ENCODE measurements at regions not wholly inside any gene's neighbourhood (a gene's known extent, or its start where the extent isn't known, plus 50 kb on each side); places are given as distances from the start of the nearest gene placed in this dataset.

DNA sequence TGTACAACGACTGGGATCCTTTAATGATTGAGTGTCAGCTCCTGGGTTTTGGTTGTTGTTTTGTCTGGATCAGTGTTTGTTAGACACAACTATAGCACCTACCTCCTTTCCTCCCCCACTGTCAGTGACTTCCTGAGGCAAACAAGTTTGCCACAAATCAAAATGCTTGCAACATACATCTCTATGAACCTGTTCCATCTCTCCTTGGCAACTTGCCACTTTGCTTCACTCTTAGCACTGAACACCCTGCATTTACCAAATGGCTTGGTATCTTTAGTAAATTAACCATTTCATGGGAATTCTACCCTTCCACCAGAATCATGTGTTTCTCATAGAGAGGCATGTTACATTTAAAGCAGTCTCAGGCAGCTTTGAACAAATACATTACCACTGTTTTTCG, 301.1 kb upstream of the TANK start:
- no peak for DNase-seq (ENCODE audit: low read depth in 4 of 4, low spot score in 3 of 4)

DNA sequence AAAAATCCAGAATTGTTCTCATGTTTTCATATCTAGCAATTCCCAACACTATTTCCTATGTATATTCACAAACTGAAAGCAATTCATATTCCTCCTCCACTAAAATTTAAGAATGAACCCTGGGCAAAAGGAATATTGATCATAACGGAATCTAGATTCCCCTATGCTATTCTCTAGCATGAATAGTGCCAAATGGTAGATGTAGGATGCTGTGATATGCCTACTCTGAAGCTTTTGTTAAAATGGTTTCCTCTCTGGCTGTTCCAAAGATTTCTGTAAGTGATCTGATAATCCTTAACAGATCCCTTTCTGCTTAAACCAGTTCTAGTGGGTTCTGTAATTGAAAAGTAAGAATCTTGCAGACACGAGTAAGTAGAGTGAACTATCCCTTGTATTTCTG, 298.0 kb upstream of the TANK start:
- DNase-seq (ENCODE audit: low read depth in 4 of 4, low spot score in 3 of 4) = no peak

DNA sequence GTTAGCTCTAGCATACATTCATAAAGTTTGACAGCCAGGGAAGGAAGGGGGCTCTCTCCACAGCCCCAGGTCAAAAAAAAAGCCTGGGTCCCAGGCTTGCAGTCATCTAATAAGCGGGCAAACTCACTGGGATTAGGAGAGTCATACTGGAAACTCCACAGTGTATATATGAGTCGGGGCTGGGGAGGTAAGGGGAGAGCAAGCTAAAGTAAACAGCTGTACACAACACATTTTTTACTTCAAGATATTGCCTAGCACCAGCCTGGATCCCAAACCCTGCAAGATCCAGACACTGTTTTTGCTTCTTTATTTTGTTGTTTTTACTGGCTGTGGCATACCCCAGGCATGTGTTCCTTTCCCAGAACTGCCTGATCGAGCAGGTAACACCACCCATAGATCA, 291.3 kb upstream of the TANK start:
- no peak for DNase-seq (ENCODE audit: low read depth in 4 of 4, low spot score in 3 of 4)

DNA sequence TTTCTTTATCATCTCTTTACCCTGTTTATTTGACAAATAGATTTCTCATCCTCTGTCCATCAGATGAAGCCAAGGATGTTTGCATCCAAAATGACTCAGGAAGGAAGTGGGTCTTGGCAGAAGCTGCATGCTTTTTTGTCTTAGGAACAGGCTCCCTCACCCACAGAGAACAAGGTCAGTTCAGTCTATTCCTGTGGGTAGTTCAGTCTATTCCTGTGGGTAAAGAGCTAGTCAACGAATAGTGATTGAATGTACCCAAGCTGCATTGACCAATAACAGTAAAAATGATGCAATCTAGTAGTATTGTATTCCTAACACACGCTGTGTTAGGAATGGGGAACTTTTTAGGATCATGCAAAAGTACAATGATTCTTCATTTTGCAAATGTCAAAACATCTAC, 290.8 kb upstream of the TANK start:
- DNase-seq (ENCODE audit: low read depth in 4 of 4, low spot score in 3 of 4) = no peak

DNA sequence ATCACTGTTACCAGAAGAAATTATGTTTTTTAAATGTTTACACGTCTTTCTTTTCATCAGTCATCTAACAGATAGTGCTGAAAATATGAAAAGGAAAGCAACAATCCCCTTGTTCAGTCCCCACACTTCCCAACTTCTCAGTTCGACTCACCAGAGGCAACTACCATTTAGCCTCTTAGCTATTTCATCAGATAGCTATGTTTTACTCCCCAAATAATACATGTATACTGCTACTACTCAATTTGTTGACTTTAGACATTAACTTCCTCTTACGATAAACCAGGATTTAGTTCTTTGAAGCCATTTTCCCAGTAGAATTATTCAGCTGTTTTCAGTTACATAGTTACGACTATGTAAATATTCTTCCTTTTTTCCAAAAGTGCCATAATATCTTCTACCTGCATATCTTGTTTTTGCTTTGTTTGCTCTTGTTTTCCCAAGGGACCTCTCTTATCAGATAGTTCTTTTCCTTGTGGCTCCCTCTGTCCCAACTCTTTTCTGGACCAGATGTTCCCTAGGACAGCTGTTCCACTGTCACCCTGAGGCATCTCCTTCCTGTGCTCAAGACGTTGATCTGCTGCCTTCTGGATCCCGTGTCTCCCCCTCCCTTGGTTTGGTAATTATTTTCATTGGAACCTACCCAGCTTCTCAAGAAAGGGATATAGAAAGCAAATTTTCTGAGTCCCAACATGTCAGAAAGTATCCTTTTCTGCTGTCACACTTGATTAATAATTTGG, 289.3 kb upstream of the TANK start:
- peak in 3 of 4 donors; percentile 14 to 35 (median 34) for DNase-seq (ENCODE audit: low read depth in 4 of 4, low spot score in 3 of 4)

DNA sequence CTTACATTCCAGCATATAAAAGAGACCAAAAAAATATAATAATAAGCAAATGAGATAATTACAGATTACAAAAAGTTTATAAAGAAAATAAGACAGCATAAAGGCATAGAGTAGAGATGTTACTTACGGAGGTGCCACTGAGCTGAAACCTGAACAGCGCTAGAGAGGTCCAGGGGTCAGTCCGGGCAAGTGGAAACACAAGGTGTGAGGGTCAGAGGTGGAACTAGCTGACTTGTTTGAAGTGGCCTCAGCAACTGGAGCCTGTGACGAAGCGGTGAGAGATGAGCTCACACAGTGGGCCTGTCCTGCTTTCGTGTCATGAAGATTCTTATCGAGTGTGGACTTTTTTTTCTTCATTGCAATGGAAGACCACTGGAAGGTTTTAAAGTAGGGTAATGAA, 288.3 kb upstream of the TANK start:
- DNase-seq (ENCODE audit: low read depth in 4 of 4, low spot score in 3 of 4) = no peak

DNA sequence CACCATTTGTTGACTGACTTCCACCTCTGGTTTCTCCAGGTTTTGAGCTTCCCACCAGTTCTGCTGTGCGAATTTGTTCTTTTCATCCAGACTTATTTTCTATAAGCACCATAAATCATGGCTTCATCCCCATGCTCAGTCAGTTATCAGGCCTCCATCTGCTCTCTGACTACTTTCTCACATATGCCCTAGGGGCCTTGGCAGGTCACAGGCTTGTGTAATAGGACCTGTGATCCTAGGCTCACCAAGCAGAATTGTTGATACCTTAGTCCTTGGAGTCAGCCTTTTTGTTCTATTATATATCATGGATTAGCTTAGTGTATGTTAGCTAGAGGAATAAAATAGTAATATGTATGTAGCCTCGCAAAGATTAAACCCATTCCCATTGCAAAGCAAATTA, 284.2 kb upstream of the TANK start:
- no peak for DNase-seq (ENCODE audit: low read depth in 4 of 4, low spot score in 3 of 4)

DNA sequence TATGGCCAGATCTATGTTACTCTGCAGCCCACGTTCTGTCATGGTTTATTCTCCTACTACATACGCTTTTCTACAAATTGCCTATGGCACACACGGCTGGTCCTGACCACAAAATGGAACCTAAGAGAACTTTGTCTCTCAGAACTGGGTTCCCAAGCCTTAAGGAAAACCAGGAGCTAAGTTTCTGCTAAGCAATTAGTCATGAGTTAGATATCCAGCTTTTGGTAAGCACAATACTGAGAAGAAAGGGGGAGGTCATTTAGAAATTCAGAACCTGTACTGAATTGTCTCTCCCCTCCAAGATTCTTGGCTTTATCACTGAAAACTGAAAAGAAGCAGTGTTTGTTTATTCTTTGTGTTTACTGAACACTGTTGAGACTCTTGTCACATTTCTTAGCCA, 283.5 kb upstream of the TANK start:
- DNase-seq (ENCODE audit: low read depth in 4 of 4, low spot score in 3 of 4) = no peak

DNA sequence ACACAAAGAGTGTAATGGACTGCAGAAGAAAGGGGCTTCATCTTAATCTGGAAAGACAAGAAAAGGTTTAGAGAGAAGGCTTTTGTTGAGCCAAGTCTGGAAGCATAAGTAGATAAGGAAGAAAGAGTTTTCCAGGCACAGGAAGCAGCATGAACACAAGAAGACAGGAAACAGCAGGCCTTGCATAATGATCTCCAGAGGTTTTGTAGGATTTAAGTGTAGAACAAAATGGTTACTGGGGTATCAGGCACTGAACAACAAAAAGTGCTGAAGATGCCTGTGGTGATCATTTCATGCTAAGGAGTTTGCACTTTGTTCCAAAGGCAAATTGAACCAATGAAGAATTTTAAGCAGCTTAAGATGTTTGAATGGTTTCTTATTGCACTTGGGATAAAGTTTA, 281.6 kb upstream of the TANK start:
- no peak for DNase-seq (ENCODE audit: low read depth in 4 of 4, low spot score in 3 of 4)

DNA sequence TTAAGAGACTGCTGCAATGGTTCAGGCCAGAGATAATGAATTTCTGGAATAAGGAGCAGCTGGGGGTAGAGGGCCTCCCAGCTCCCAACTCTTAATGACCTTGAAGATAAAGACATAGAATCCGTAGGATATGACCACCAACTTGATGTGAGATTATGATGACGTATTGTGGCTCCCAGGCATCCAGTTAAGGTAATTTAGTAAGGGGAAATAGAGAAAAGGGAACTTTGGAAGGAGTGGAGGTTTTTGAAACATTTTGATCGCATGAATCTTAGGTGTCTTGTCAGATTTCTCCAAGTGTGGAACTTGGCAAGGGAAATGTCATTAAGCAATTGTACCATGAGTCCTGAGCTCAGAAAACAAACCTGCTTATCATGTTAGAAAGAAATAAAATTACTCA, 277.3 kb upstream of the TANK start:
- no peak for DNase-seq (ENCODE audit: low read depth in 4 of 4, low spot score in 3 of 4)

DNA sequence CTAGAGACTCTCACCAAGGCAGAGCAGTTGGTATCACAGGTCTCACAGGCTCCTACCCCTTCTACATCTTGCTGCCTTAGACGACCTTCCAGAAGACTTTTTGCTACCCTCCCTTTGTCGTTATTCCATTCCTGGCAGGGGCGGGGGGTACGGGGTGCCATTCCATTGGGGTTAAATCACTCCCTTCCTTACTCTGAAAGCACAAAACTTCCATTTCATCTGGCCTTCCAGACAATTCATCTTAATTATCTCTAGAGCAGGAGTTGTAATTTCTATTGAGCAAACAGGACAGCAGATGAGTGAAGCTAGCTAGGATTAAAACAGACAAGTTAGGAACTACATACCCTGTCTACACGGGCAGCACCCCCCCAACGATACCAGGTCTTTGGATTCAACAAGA, 276.2 kb upstream of the TANK start:
- no peak for DNase-seq (ENCODE audit: low read depth in 4 of 4, low spot score in 3 of 4)

DNA sequence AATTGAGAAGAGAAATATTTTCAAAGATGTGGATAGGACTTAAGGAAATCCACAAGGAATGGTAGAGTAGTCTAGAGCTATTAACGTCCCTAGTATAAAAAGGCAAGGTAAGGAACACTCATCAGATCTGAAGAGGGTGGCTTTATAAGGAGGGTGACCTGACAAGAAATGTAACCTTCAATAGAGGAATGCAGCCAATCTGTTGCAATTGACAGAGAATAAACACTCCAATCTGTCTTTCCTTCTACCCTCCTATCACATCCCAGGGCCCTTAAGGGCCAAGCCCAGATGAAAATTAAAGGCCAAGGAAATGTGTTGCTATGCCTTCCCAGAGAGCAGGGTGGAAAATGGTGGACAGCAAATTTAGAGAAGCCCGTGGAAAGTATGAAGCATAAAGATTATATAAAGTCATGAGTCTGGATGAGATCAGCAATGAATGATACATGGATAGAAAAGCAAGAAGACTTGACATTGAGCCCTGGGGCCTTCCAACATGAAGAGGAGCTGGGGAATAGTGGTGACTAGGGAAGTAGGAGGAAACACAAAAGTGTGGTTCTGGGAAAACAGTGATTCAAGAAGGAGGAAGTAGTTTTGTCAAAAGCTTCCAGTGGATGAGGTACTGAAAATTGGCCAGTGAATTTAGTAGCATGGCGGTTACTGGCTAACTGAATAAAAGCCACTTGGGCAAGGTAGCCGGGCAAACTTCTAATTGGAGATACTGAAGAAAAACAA, 270.6 kb upstream of the TANK start:
- DNase-seq (ENCODE audit: low read depth in 4 of 4, low spot score in 3 of 4) = no peak

DNA sequence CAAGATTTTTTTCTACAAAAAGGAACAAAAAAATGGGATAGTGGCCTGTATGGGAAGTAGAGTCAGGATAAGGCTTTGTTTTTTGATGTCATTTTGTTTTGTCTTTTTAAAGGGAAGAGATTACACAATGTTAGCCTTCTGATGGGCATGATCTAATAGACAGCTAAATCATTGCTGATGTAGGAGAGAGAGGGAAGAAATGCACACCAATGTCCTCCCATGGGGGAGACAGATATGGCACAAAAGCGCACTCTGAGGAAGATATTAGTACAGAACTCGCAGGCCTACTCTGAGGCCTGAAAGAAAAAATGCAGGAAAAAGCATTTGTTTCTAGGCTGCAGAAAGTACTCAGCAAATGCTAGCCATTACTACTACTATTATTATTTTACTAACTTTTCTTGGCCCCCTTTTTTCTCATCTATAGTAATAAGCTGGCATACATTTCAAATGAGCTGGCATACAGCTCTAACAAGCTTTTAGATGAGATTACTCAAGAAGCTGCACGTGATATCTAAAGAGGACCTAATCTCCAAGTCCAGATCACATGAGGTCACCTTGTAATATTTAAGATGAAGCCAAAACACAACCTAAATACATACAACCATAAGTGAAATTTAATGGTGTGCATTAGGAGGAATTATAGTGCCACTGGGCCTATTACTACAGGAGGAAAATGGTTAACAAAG, 269.4 kb upstream of the TANK start:
- no peak for DNase-seq (ENCODE audit: low read depth in 4 of 4, low spot score in 3 of 4)

DNA sequence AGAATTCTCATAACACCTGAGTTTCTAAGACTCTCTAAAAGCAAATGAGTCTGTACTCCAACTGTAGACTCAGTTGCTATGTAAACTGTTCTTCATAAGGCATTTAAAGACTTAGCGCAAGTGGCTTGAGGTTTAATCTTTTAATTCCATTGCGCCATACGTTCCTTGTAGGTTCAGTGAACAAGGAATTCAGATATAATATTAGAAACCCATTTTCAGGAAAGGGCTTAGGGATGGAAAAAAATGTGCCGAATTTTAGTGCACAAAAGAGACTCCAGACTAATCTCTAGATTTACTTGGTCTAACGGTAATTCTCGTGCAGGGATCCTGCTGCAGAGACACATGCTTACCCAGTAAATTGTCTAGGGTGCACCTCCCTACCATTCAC, 268.9 kb upstream of the TANK start:
- no peak for DNase-seq (ENCODE audit: low read depth in 4 of 4, low spot score in 3 of 4)

DNA sequence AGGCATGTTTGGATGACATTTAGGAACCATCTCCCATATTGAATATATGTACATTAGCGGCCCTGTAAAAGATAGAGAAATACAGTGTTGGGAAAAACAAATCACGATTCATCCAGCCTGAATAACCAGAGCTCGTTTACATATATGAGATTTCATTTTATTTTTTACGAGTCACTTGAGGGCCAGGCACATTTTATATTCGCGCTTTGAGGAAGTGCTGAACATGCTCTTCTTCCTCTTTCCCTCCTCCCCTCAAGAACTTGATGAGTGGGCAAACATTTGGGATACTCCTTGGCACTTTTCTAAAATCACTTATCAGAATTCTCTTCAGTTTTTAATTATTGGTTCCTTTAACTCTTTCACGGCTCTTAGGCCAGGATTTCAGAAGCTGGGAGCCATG, 268.0 kb upstream of the TANK start:
- DNase-seq (ENCODE audit: low read depth in 4 of 4, low spot score in 3 of 4) = no peak

DNA sequence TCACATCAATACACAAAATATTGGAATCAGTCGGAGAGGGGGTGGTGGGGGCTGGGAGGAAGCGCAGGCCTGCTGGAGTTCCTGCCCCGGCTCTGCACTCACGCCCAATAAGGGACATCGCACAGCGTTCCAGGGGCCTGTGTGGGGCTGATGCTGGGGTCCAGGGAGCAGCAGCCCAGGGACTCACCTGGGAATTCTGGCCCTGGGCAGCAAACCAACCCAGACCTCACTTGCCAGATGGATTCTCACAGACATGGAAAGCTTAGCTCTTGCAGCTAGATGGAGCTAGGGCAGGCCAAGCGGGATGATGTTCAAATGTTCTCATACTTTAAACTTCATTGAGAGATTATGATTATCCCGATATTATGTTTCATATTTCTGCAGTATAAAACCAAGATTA, 266.6 kb upstream of the TANK start:
- DNase-seq (ENCODE audit: low read depth in 4 of 4, low spot score in 3 of 4) = no peak

DNA sequence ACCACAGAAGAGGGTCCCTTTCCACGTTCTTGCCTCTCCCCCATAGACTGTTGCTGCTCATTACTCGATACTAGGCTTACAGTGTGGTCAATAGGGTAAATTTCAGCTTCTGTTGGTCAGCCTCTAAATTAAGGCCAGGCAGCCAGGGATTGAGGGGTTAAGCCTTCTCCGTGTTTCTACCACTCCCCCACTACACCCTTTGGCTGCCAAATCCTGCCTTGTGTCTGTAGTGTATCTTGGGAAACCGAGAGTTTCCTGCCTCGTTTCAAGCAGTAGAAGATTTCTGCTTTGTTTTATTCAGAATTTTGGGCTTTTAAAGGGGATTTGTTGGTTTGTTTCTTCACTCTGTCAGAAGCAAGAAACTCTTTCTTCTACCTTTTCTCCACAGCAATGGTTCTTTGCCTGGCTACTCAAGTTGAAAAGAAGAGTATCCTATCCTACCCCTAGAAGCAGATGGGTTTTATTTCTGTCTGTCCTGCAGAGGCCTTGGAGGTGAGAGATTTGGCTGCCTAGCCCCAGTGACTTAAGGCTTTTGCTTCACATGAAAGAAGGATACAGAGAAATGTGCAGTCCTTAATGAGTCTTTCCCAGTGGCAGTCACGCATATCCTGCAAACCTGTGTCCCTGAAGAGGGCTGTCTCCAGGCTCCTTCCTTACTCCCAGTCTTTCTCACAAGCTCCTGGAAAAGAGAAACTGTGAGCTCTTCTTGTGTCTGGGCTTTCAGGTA, 261.5 kb upstream of the TANK start:
- no peak for DNase-seq (ENCODE audit: low read depth in 4 of 4, low spot score in 3 of 4)

DNA sequence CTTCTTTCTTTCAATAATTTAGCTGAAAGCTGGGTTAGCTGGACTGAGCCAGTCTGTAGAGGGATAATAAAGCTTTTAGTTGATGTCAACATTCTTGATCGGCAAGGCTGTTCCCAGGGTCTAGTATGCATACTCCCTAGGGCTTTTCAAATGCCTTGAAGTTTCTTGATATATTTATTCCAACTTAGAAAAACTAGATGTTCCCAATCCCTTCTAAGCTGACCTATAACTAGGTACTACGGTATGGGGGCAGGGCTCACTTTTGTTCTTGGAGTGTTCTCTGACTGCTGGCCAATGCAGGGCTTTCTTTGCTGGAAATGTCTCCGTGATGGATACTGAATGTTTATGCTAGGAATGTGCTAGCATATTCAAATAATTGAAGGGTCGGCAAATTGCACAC, 258.6 kb upstream of the TANK start:
- no peak for DNase-seq (ENCODE audit: low read depth in 4 of 4, low spot score in 3 of 4)

DNA sequence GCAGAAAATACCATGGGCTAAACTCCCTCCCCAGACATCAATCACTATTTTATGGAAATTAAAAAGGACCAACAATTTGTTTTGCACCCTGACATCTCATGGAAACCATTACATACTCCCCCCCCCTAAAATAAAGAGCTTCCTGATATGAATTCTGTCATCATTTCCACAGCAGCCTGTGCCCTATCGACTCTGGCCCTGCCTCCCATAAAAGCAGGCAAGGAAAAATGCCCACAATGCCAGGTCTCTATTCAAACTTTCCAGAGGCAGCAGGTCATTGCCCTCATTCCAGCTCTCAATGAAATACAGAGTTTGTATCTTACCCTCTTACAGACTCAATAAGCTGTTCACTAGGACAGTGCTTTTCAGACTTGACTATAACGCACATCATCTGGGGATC, 254.4 kb upstream of the TANK start:
- no peak for DNase-seq (ENCODE audit: low read depth in 4 of 4, low spot score in 3 of 4)

DNA sequence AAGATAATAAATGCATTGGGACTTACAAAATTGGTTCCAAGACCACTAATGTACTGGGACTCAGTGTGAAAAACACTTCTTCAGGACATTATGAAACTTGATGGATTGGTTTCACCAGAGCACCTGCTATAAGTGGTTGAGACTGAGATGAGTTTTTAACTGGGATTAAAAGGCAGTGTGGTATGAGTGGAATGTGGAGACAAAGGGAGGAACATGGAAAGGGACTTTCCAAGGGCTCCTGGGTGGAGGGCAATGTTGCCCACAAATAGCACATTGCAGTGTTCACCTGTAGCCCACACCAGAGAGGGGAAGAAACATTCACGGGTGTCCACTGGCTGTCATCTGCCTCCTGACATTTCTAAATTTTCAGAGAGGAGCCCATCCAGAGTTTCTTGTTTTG, 253.3 kb upstream of the TANK start:
- DNase-seq (ENCODE audit: low read depth in 4 of 4, low spot score in 3 of 4) = no peak

DNA sequence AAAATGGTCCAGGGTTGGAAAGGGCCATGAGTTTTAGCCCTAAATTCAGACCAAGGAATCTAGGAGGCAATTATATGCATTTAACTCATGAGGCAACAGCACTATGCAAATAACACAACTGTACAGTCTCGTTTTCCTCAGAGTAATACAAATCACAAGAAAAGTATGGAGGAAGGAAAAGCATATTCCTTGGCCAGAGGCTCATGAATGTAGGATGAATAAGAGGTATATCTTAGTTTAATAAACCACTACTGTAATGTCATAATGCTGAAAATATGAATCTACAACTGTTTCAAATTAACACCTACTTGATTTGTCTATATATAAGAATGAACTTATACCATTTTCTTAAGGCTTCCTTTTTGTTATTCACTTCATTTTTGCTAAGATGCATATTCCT, 252.5 kb upstream of the TANK start:
- DNase-seq (ENCODE audit: low read depth in 4 of 4, low spot score in 3 of 4) = no peak

Data from left renal pelvis (tissue), 4 donors.